ENCODE measurements at regions not wholly inside any gene's neighbourhood (a gene's known extent, or its start where the extent isn't known, plus 50 kb on each side); places are given as distances from the start of the nearest gene placed in this dataset.
A peak's percentile ranks its signal among the peaks of the same experiment; 100 is the strongest.
"Not testable (repeated sequence)": the region's sequence is repeated elsewhere in the genome, so short reads cannot be mapped to it uniquely, and the experiment has no call there.

DNA sequence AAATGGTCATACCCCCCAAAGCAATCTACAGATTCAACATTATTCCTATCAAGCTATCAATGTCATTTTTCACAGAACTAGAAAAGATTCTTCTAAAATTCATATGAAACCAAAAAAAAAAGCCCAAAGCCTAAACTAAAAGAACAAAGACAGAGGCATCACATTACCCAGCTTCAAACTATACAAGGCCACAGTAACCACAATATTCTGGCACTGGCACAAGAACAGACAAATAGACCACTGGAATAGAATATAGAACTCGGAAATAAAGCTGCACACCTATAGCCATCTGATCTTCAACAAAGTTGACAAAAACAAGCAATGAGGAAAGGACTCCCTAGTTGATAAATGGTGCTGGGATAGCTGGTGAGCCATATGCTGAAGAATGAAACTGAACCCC lies 89.2 kb upstream of the PCED1B start:
- DNase-seq, result no peak

GRCh38 chr12:46992051-46992450 lies 87.4 kb upstream of the PCED1B start:
- not testable (repeated sequence) for DNase-seq

DNA sequence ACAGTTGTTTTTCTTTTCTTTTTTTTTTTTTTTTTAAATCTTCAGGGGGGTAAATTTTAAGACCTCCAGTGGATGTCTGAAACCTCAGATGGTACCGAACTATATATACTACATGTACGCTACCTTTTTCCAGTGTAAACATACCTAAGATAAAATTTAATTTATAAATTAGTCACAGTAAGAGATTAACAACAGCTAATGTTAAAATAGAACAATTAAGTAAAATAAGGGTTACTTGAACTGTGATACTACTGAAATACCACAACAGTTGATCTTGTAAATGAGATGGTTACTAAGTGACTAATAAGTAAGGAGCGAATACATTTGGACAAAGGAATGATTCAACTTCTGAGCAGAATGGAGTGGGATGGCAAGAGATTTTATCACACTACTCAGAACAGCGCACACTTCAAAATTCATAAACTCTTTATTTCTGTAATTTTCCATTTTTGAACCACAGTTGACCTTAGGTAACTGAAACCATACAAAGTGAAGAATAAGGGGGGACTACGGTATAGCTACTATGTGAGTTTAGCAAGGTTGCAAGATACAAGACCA lies 80.5 kb upstream of the PCED1B start:
- DNase-seq, result no peak

GRCh38 chr12:47004634-47005033 lies 74.8 kb upstream of the PCED1B start:
- DNase-seq, result no peak

GRCh38 chr12:47007048-47007447 lies 72.4 kb upstream of the PCED1B start:
- DNase-seq, result no peak

DNA sequence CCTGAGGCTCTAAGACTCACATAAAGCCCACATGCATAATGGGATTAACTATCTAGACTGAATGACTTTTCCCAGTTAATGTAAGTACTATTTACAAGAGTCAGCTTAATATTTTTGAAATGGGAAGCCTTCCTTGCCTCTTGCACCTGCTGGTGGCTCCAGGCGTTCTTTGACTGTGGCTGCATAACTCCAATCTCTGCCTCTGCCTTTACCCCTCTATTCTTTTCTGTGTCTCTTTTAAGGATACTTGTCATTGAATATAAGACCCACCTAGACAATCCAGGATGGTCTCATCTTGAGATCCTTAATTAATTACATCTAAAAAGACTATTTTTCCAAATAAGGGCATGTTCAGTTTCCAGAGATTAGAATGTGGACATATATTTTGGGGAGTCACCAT lies 66.9 kb upstream of the PCED1B start:
- no peak for DNase-seq

DNA sequence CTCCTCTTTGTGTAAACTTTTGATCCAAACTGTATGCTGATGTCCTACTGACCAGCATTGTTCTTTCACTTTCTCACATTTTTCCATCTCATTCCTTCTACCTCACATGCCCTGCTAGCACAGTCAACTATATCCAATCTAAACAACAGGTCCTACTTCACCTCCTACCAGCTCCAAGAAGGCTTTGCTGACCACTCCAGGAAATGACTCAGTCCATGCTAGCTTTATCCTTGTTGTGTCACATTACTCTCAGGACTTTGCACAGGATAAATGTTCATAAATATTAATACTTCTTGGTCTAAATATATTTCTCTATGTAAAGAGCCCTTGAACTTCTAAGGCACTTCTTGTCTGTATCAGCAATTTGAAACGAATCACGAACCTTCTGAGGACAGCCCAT lies 64.9 kb upstream of the PCED1B start:
- no peak for DNase-seq

- no peak for DNase-seq
Observed at GRCh38 chr12:47015381-47015780, 64.0 kb upstream of the PCED1B start.

DNA sequence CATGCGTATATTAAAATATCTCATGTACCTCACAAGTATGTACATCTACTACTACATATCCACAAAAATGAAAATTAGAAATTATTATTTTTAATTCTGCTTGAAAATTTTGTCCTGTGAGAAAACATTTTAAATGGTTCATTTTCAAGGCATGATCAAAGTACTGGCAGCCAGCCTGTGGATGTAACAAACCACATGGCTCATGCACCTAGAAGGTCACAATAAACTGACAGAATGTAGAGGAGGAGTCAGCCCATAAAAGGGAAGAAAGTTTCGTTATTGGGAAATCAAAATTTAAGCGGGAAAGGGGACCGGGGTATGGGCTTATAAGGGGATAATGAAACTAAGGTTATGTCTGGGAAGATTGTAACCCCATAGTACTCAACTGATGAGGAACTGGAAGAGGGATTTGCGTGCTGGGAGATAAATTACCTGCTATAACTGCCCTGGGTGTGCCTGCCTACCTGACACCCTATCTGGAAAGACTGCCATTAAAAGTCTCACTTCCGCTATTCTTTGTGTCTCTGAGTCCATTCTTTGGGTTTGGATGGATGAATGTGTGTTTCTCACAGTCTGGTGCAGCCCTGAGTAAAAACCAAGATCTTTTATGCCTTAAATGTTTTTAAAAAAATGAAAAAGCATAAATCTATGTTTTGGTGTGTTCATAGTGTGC lies 62.2 kb upstream of the PCED1B start:
- DNase-seq, result no peak

GRCh38 chr12:47017901-47018475 lies 61.4 kb upstream of the PCED1B start:
- no peak for DNase-seq

DNA sequence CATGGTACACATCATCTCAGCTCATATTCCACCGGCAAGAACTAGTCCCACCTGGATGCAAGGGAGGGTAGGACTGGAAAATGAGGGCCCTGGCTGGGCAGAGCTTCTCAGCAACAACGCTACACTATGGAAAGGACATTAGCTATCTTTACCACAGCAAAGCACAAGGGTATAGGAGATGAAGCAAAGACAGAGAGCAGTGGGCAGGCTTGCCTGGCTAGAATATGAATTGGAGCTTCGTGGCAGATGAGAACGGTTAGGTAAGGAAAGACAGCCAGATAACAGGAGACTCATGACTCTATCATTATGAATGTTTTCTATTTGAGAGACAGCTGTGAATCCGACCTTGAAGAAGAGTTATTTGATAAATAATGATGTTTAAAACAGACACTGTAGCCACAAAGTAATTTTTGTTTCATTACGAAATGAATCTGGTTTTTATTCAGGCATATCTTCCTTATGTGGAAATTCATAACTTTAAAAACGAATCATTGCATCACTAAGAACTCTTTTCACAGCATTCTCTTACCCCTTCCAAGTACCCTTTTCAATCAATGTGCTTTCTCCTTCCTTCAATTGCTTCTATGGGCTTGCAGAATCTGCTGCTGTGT lies 59.1 kb upstream of the PCED1B start:
- DNase-seq, result no peak

GRCh38 chr12:47021298-47021697 lies 58.1 kb upstream of the PCED1B start:
- DNase-seq, result peak; percentile 70

GRCh38 chr12:47022296-47022695 lies 57.1 kb upstream of the PCED1B start:
- DNase-seq, result peak; percentile 14

DNA sequence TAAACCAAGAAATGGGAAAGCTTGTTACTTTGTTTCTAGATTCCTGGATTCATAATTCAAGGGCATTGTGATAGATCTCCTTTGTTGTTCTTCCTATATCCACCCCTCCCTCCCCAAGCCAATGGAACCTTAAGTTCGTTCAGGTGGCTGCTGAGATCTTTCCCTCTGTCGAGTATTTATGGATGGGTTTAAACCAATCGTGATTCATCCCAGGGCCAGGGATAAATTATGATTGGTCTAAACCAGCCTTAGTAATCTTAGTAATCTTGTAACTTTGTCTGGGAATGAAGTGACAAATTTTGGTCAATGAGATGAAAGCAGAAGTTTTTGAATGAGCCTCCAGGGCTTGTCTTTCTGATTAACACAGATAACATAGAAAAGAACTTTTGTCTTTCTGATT lies 56.1 kb upstream of the PCED1B start:
- peak; percentile 13 for DNase-seq

DNA sequence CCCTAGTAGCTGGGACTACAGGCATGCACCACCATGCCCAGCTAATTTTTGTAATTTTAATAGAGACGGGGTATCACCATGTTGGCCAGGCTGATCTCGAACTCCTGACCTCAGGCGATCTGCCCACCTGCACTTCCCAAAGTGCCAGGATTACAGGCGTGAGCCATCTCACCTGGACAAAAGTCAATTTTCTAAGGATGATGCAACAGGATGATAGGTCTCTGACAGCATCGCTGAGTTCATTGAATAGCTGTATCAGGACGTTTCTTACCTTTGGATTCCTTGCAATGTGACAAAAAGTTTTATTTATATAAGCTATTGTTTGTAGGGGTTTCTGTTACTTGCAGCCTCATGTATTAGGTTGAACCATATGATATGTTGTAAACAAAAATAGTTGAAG lies 55.5 kb upstream of the PCED1B start:
- no peak for DNase-seq

DNA sequence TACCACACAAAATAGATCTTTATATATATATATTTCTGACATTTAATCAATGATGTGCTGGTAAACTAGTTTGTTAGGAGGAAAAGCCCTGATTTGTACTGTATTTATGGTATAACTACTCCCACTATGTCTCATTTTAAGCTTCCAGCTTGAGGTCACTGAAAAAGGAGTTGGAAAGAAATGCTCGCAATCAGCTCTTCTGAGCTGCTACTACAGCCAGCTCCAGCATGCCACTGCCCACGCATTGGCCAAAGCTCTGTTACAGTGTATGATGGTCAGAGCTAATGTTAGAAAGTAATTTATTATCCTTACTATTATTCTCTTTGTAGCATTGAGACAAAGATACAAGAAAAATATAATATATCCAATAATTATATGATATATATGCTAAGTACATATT lies 55.0 kb upstream of the PCED1B start:
- DNase-seq, result no peak

DNA sequence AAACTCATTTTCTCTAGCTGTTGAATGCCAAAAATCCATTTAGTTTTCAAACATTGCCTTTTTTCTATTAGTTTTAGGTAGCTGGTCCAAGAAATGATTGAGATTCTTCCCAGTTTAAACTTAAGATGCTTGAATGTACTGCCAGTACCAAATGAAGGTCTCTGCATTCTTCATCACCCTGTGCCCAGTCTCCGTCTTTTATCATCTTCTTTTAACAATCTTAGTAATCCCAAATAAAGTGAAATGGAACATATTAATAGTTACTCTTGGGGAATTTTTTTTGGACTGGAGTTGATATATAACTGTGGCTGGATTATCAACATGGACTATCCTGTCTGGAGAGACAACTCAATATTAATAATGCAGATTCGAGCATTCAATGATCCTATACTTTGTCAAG lies 54.1 kb upstream of the PCED1B start:
- no peak for DNase-seq

- DNase-seq, result no peak
Observed at GRCh38 chr12:47025798-47026197, 53.6 kb upstream of the PCED1B start.

- DNase-seq, result no peak
Observed at GRCh38 chr12:47026291-47026690, 53.1 kb upstream of the PCED1B start.

Data from activated CD4-positive, alpha-beta T cell treated with anti-CD3 and anti-CD28 coated beads, Interleukin-2, Interleukin-6, amounts not matched to agents 100 ng/mL and 50 ng/mL, durations not matched to agents 16 hours and 8 hours (primary cell).